ENCODE measurements at regions not wholly inside any gene's neighbourhood (a gene's known extent, or its start where the extent isn't known, plus 50 kb on each side); places are given as distances from the start of the nearest gene placed in this dataset.

GRCh38 chr1:195071461-195071860 lies 1536.8 kb downstream of the KCNT2 start:
- TF ChIP-seq, protein P1, sequence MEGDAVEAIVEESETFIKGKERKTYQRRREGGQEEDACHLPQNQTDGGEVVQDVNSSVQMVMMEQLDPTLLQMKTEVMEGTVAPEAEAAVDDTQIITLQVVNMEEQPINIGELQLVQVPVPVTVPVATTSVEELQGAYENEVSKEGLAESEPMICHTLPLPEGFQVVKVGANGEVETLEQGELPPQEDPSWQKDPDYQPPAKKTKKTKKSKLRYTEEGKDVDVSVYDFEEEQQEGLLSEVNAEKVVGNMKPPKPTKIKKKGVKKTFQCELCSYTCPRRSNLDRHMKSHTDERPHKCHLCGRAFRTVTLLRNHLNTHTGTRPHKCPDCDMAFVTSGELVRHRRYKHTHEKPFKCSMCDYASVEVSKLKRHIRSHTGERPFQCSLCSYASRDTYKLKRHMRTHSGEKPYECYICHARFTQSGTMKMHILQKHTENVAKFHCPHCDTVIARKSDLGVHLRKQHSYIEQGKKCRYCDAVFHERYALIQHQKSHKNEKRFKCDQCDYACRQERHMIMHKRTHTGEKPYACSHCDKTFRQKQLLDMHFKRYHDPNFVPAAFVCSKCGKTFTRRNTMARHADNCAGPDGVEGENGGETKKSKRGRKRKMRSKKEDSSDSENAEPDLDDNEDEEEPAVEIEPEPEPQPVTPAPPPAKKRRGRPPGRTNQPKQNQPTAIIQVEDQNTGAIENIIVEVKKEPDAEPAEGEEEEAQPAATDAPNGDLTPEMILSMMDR (IDR thresholded peaks at IDR 0.05): no peak
- TF ChIP-seq EZH2phosphoT487 (IDR thresholded peaks at IDR 0.05): no peak

Data from neural progenitor cell (in vitro differentiated cells).